A673 (cell line): ENCODE measurements at regions not wholly inside any gene's neighbourhood (a gene's known extent, or its start where the extent isn't known, plus 50 kb on each side); places are given as distances from the start of the nearest gene placed in this dataset.

Experiments used
- BruUV-seq: library from RNA; stranded (reverse); fragments of 400-500 nt; replicated peaks from 2 replicates; lab custom pipeline; 2021; lab: Mats Ljungman, UMichigan
- CTCF ChIA-PET: fragments of 300-600 bp; sonication (Branson Sonifier 250); formaldehyde crosslinking; loops from one replicate; lab custom pipeline; 2022; ENCODE audit warnings: antibody characterized with exemption; lab: Charles Lee
- POLR2A ChIA-PET: fragments of 300-600 bp; sonication (Branson Sonifier 250); formaldehyde crosslinking; loops from one replicate; lab custom pipeline; 2022; ENCODE audit warnings: antibody characterized with exemption; ENCODE audit not compliant: low non-redundant PET; lab: Charles Lee
- DNase-seq: peaks from one replicate; pipeline ENCODE4 v3.0.0-alpha.2; 2015; ENCODE audit warnings: low spot score
- H3K27ac ChIP-seq: fragments of 200-600 bp; sonication (generic); 2 replicates; pipeline ENCODE4 v1.5.1; 2016; ENCODE audit warnings: mixed run types, low read depth, mild to moderate bottlenecking, mixed read lengths, antibody characterized with exemption, low read length; ENCODE audit not compliant: poor library complexity, severe bottlenecking
- H3K27me3 ChIP-seq: fragments of 200-600 bp; sonication (generic); replicated peaks from 2 replicates; pipeline ENCODE4 v1.6.1; 2017; ENCODE audit warnings: mixed run types, low read depth, mild to moderate bottlenecking, mixed read lengths, antibody characterized with exemption, low read length; ENCODE audit not compliant: insufficient read depth, poor library complexity
- H3K36me3 ChIP-seq: fragments of 200-600 bp; sonication (generic); 2 replicates; pipeline ENCODE4 v1.6.1; 2016; ENCODE audit warnings: mixed run types, mild to moderate bottlenecking, mixed read lengths, antibody characterized with exemption, low read length; ENCODE audit not compliant: insufficient read depth, poor library complexity, severe bottlenecking
- H3K4me1 ChIP-seq: fragments of 200-600 bp; sonication (generic); 2 replicates; pipeline ENCODE4 v1.6.1; 2017; ENCODE audit warnings: mixed run types, mild to moderate bottlenecking, mixed read lengths, antibody characterized with exemption, low read length; ENCODE audit not compliant: insufficient read depth, poor library complexity, severe bottlenecking
- H3K4me3 ChIP-seq: fragments of 200-600 bp; sonication (generic); 2 replicates; pipeline ENCODE4 v1.5.1; 2016; ENCODE audit warnings: low read depth, mixed run types, mild to moderate bottlenecking, mixed read lengths, low read length; ENCODE audit not compliant: poor library complexity, severe bottlenecking
- H3K9me3 ChIP-seq: fragments of 200-600 bp; sonication (generic); 2 replicates; pipeline ENCODE4 v1.6.1; 2016; ENCODE audit warnings: mixed run types, low read depth, mild to moderate bottlenecking, mixed read lengths, antibody characterized with exemption, low read length; ENCODE audit not compliant: poor library complexity, severe bottlenecking
- CTCF ChIP-seq: fragments of 300-800, 200-600 bp; sonication (generic); conservative IDR thresholded peaks from 2 replicates; pipeline ENCODE4 v1.5.1; 2017; ENCODE audit warnings: low read depth, mild to moderate bottlenecking, antibody characterized with exemption, low read length, moderate library complexity, mixed read lengths
- EZH2 ChIP-seq: fragments of 200-600 bp; sonication (generic); IDR thresholded peaks from 2 replicates; pipeline ENCODE4 v1.6.1; 2017; ENCODE audit warnings: borderline replicate concordance, low read depth, mild to moderate bottlenecking, mixed read lengths, antibody characterized with exemption, low read length; ENCODE audit not compliant: poor library complexity, severe bottlenecking
- intact Hi-C: fragments of 100-400 bp; cut with micrococcal nuclease; formaldehyde crosslinking; loops from one replicate; pipeline ENCODE4 v1.10.0; 2022; ENCODE audit not compliant: unreplicated experiment

GRCh38 chr22:47245786-47246185 lies 483.3 kb downstream of the TBC1D22A start:
- no peaks in the 10 kb centered on the region for H3K4me1 ChIP-seq
- no peak overlapping the region for H3K4me3 ChIP-seq
- intact Hi-C loops, result no loop called here
- ChIA-PET POLR2A (no interaction called here), CTCF (no interaction called here)
- no peak for DNase-seq
- no peaks in the 10 kb centered on the region for H3K9me3 ChIP-seq
- no peaks in the 10 kb centered on the region for H3K36me3 ChIP-seq
- no peak overlapping the region for H3K27ac ChIP-seq
- peaks cover 57% of the 10 kb centered on the region for H3K27me3 ChIP-seq
- no TSS peak for BruUV-seq
- TF ChIP-seq EZH2 (no peak), CTCF (no peak)

- no peaks in the 10 kb centered on the region for H3K9me3 ChIP-seq
- DNase-seq, result no peak
- POLR2A ChIA-PET, result no interaction called here
- no peak overlapping the region for H3K27ac ChIP-seq
- no peaks in the 10 kb centered on the region for H3K36me3 ChIP-seq
- BruUV-seq, result no TSS peak
- H3K27me3 ChIP-seq, result peaks cover 62% of the 10 kb centered on the region
- intact Hi-C loops, result no loop called here
- CTCF ChIA-PET, result no interaction called here
- no peaks in the 10 kb centered on the region for H3K4me1 ChIP-seq
- TF ChIP-seq CTCF, result no peak
- no peak for TF ChIP-seq EZH2
- H3K4me3 ChIP-seq, result no peak overlapping the region
Measured at GRCh38 chr22:47245286-47245685, 482.8 kb downstream of the TBC1D22A start.

GRCh38 chr22:47240116-47240515 lies 477.7 kb downstream of the TBC1D22A start:
- intact Hi-C loops, result no loop called here
- no peak overlapping the region for H3K27ac ChIP-seq
- ChIA-PET POLR2A (no interaction called here), CTCF (no interaction called here)
- peaks cover 46% of the 10 kb centered on the region for H3K27me3 ChIP-seq
- H3K4me3 ChIP-seq, result no peak overlapping the region
- H3K9me3 ChIP-seq, result no peaks in the 10 kb centered on the region
- H3K36me3 ChIP-seq, result no peaks in the 10 kb centered on the region
- BruUV-seq, result no TSS peak
- no peaks in the 10 kb centered on the region for H3K4me1 ChIP-seq
- TF ChIP-seq CTCF (no peak), EZH2 (no peak)
- DNase-seq, result no peak
